Subcutaneous abdominal adipose tissue (tissue), 5 donors: ENCODE measurements at regions not wholly inside any gene's neighbourhood (a gene's known extent, or its start where the extent isn't known, plus 50 kb on each side); places are given as distances from the start of the nearest gene placed in this dataset.

Experiments
- H3K27ac ChIP-seq: one replicate; pipeline ENCODE4 v1.7.0; 2013; ENCODE audit warnings: low read depth, mild to moderate bottlenecking, inconsistent platforms, low read length, moderate library complexity
- H3K27me3 ChIP-seq, 5 donors: one replicate each; pipeline ENCODE4 v1.7.0; 2013; ENCODE audit warnings: low read length in 5 of 5, inconsistent platforms in 1 of 5; ENCODE audit not compliant: control insufficient read depth in 5 of 5, insufficient read depth in 4 of 5
- H3K36me3 ChIP-seq, 5 donors: one replicate each; pipeline ENCODE4 v1.7.0; 2013; ENCODE audit warnings: low read length in 5 of 5; ENCODE audit not compliant: control insufficient read depth in 5 of 5, insufficient read depth in 5 of 5
- H3K4me1 ChIP-seq, 5 donors: one replicate each; pipeline ENCODE4 v1.7.0; 2013; ENCODE audit warnings: low read length in 5 of 5, mild to moderate bottlenecking in 3 of 5, moderate library complexity in 1 of 5; ENCODE audit not compliant: control insufficient read depth in 5 of 5, insufficient read depth in 5 of 5
- H3K4me3 ChIP-seq, 5 donors: one replicate each; pipeline ENCODE4 v1.7.0; 2013; ENCODE audit warnings: low read length in 5 of 5, low read depth in 1 of 5
- H3K9ac ChIP-seq, 5 donors: one replicate each; pipeline ENCODE4 v1.7.0; 2013; ENCODE audit warnings: low read length in 5 of 5, mild to moderate bottlenecking in 4 of 5, moderate library complexity in 3 of 5
- H3K9me3 ChIP-seq, 5 donors: one replicate each; pipeline ENCODE4 v1.7.0; 2013; ENCODE audit warnings: low read length in 5 of 5; ENCODE audit not compliant: control insufficient read depth in 5 of 5
- donor health status: healthy.
- donor health status: healthy.
- donor health status: healthy.
- donor health status: healthy.
- donor health status: healthy.

DNA sequence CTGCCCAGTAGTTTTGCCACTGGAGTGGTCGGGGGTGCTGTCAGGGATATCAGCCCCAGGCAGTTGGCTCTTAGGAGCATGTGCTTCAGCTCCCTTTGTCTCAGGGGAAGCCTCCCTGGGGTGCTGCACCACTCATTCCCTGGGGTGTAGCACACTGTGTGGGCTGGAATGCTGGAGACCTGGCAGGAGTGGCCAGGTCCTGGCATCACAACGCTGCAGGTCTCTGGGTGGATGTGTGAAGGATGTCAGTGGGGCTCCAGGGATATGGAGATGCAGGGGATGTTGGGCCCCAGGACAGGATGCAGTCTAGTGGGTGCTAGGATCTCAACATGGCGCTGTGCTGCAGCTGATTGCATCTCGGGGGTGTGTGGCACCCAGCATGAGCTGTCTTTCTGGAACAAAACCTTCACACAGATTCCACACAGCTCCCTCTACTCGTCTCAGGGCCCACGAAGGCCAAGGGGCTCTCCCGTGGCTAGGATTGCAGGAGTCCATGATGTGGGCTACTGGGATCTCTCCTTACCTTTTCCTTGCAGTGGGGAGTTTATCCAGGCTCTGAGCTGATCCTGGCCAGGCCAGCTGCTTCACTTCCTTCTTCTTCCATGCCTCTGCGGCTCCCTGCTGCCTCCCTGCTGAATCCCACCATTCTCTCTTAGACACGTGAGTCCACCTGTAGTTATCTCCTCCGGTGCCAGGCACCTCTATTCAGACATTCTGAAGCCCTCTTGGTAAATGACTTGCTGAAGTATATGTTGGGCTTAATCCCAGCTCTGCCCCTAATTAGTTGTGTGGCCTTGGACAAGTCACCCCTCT lies 295.1 kb downstream of the RPS24 start:
- no peaks in the 10 kb centered on the region for H3K27me3 ChIP-seq
- peaks cover 0 to 4% (median 0%) of the 10 kb centered on the region in 5 donors for H3K4me1 ChIP-seq
- no peak overlapping the region for H3K27ac ChIP-seq
- peaks cover 0 to 20% (median 14%) of the 10 kb centered on the region in 5 donors for H3K9me3 ChIP-seq
- no peak overlapping the region for H3K9ac ChIP-seq
- no peaks in the 10 kb centered on the region for H3K36me3 ChIP-seq
- H3K4me3 ChIP-seq, result no peak overlapping the region

DNA sequence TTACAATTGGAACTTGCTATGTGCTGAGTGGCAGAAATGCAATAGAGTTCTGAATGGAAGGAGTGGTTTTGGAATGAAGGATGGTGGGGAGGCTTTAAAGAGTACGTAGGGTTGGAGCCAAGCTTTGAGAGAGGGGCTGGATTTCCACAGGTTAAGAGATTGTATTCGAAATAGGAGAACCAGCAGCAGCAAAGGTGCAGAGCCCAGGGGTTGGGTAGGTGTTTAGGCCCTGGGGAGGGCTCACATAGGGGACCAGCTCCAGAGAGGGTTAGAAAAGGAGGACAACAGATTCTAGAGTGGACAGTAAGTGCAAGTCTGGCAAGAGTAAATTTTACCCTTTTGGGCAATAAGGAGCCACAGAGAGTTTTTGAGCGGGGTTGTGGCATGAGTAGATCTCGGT lies 297.2 kb downstream of the RPS24 start:
- Histone ChIP-seq H3K4me3 (no peak overlapping the region), H3K4me1 (peaks cover 3 to 14% (median 8%) of the 10 kb centered on the region in 5 donors), H3K27me3 (no peaks in the 10 kb centered on the region), H3K9me3 (peaks cover 0 to 17% (median 14%) of the 10 kb centered on the region in 5 donors), H3K27ac (no peak overlapping the region), H3K36me3 (no peaks in the 10 kb centered on the region), H3K9ac (no peak overlapping the region)

DNA sequence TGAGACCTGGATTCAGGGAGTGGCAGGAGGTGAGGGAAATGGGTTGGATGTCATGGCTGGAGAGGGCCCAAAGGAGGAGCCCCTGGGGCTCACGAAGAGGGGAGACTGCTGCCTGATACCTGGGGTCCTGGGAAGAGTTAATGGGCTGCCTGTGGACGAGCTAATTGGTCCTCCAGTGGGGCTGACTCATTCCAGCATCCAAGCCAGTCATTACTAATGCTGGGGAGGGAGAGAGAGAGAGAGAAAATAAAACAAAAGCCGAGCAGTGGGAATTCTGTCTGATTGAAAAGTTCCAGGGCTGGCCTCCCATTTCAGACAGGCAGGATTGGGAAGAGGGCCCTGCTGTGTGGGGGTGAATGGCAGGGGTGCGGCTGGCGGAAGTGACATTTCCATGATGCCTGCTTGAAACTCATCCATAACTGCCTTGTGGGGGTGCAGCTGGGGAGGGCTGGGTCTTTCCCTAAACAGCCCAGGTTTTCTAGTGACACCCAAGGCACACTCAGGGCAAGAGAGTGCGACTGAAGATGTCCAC lies 297.8 kb downstream of the RPS24 start:
- peaks cover 0 to 11% (median 10%) of the 10 kb centered on the region in 5 donors for H3K9me3 ChIP-seq
- no peak overlapping the region for H3K4me3 ChIP-seq
- no peak overlapping the region for H3K27ac ChIP-seq
- no peaks in the 10 kb centered on the region for H3K27me3 ChIP-seq
- H3K9ac ChIP-seq, result no peak overlapping the region
- H3K4me1 ChIP-seq, result peaks cover 7 to 20% (median 14%) of the 10 kb centered on the region in 5 donors
- H3K36me3 ChIP-seq, result no peaks in the 10 kb centered on the region

- Histone ChIP-seq H3K4me3 (no peak overlapping the region), H3K9me3 (peaks cover 0 to 8% (median 6%) of the 10 kb centered on the region in 5 donors), H3K36me3 (no peaks in the 10 kb centered on the region), H3K4me1 (peaks cover 7 to 21% (median 16%) of the 10 kb centered on the region in 5 donors), H3K27ac (no peak overlapping the region), H3K9ac (no peak overlapping the region), H3K27me3 (no peaks in the 10 kb centered on the region)
Observed at GRCh38 chr10:78332012-78332411, 298.3 kb downstream of the RPS24 start.

DNA sequence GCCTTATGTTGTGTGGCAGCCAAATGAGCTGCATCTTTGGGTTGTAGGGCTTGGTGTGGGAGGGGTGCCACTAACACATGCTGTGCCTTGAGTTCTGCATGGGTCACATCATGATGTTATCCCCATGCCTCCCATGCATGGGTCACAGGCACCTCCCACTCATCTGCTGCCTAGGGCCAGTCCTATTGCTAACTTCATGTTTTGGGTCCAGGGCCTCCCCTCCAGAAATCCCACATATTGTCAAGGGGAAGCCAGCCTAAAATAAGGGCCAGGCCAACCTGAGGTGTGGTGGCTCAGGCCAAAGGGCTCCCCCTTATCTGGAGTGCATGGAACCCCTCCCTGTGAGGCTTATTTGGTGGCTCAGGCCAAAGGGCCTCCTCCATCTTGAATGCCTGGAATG lies 299.0 kb downstream of the RPS24 start:
- Histone ChIP-seq H3K4me1 (peaks cover 7 to 21% (median 16%) of the 10 kb centered on the region in 5 donors), H3K9ac (no peak overlapping the region), H3K27ac (no peak overlapping the region), H3K4me3 (no peak overlapping the region), H3K36me3 (no peaks in the 10 kb centered on the region), H3K9me3 (peaks cover 0 to 3% (median 1%) of the 10 kb centered on the region in 5 donors), H3K27me3 (no peaks in the 10 kb centered on the region)

DNA sequence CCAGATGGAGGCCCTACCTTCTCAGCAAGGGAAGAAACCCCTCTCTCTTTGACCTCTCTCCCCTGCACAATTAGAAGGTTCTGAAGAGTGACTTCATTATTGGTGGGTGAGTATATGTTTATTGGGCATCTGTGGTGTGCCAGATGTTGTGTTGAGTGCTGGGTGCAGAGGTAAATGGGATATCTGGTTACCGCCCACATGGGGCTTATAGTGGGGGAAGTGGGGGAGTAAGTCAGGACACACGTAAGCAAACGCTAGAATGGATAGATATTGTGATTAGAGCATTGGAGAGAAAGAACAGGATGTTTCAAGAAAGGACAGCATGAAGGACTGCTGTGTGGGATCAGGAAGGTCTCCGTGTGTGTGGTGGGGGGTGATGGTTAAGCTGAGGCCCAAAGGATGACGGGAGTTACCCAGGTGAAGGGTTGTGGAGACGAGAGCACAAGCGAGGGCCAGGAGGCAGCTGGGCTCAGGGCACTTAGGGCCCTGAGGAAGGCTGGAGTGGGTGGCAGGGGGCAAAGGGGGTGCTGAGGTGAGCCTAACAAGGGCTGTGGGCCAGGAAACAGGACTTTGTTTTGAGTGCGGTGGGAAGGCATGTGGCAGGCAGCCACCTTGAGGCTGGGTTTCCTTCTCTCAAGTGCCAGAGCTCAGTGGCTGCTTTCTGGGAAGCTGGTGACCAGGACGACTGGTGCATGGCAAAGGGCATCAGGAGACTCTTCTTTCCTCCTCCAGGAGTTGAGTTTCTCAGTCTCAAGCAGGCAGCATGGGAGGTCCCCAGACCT lies 299.9 kb downstream of the RPS24 start:
- Histone ChIP-seq H3K4me3 (no peak overlapping the region), H3K27me3 (no peaks in the 10 kb centered on the region), H3K4me1 (peaks cover 7 to 21% (median 16%) of the 10 kb centered on the region in 5 donors), H3K36me3 (no peaks in the 10 kb centered on the region), H3K9me3 (no peaks in the 10 kb centered on the region), H3K27ac (no peak overlapping the region), H3K9ac (no peak overlapping the region)

- no peak overlapping the region for H3K4me3 ChIP-seq
- H3K36me3 ChIP-seq, result no peaks in the 10 kb centered on the region
- H3K9me3 ChIP-seq, result no peaks in the 10 kb centered on the region
- peaks cover 7 to 26% (median 17%) of the 10 kb centered on the region in 5 donors for H3K4me1 ChIP-seq
- H3K27ac ChIP-seq, result no peak overlapping the region
- no peaks in the 10 kb centered on the region for H3K27me3 ChIP-seq
- no peak overlapping the region for H3K9ac ChIP-seq
Observed at GRCh38 chr10:78335371-78335690, 301.7 kb downstream of the RPS24 start.

DNA sequence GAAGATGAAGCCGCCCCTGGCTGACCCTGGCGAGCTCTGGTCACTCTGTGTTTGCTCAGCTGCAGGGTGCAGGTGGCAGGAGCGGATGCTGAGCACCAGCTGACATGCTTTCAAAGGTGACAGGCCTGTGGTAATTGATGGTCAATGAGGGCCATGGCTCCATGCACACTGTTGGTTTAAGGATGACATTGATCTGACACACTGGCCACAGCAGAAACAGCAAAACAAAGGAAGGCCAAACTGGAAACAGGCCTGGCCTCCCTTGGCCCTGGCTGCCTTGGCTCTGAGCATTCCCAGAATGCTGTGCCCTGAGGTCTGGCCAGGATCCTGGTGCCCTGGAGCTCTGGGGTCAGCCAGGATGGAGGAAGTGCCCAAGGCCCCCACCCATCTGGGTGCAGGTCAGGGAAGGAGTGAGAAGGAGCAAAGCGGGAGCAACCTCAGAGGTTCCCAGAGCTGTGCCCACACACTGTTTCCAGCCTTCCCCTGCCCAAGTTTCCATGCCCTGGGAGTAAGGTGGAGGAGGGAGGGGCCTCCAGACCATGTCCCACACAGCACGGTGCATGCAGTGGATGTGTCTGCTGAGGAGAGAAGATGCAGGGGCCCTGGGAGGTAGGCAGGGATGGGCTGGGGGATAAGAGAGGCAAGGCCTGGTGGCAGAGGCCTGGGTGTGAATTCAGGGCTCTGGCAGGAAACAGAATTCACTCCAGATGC lies 302.2 kb downstream of the RPS24 start:
- no peak overlapping the region for H3K4me3 ChIP-seq
- H3K27ac ChIP-seq, result no peak overlapping the region
- H3K36me3 ChIP-seq, result no peaks in the 10 kb centered on the region
- H3K9ac ChIP-seq, result no peak overlapping the region
- peaks cover 7 to 26% (median 17%) of the 10 kb centered on the region in 5 donors for H3K4me1 ChIP-seq
- H3K27me3 ChIP-seq, result no peaks in the 10 kb centered on the region
- H3K9me3 ChIP-seq, result no peaks in the 10 kb centered on the region

GRCh38 chr10:78336402-78336791 lies 302.7 kb downstream of the RPS24 start:
- Histone ChIP-seq H3K9ac (no peak overlapping the region), H3K4me1 (peaks cover 7 to 26% (median 17%) of the 10 kb centered on the region in 5 donors), H3K27ac (no peak overlapping the region), H3K36me3 (no peaks in the 10 kb centered on the region), H3K27me3 (no peaks in the 10 kb centered on the region), H3K4me3 (no peak overlapping the region), H3K9me3 (no peaks in the 10 kb centered on the region)
